Osteoblast (primary cell): ENCODE measurements at regions not wholly inside any gene's neighbourhood (a gene's known extent, or its start where the extent isn't known, plus 50 kb on each side); places are given as distances from the start of the nearest gene placed in this dataset. TPM values are rescaled to one million over a fixed set of nuclear protein-coding genes. Genes with fewer than 3 reads are reported as not detected.

Experiments
- DNase-seq: peaks from one replicate; pipeline ENCODE4 v3.0.0; 2011; ENCODE audit warnings: low spot score, mixed read lengths; ENCODE audit not compliant: insufficient read length; ENCODE audit errors: missing footprints
- H2AFZ ChIP-seq: 2 replicates; pipeline ENCODE4 v1.6.0; 2011; ENCODE audit warnings: mild to moderate bottlenecking, low read length
- H3K27ac ChIP-seq: 2 replicates; pipeline ENCODE4 v1.5.1; 2011; ENCODE audit warnings: mild to moderate bottlenecking, low read depth, low read length, moderate library complexity
- H3K27me3 ChIP-seq: 2 replicates; pipeline ENCODE4 v1.6.0; 2012; ENCODE audit warnings: mild to moderate bottlenecking, control low read depth, inconsistent platforms, low read length, moderate library complexity; ENCODE audit not compliant: insufficient read depth
- H3K36me3 ChIP-seq: 2 replicates; pipeline ENCODE4 v1.5.1; 2011; ENCODE audit warnings: mild to moderate bottlenecking, low read length, control low read depth, moderate library complexity; ENCODE audit not compliant: insufficient read depth
- H3K4me1 ChIP-seq: 2 replicates; pipeline ENCODE4 v1.5.1; 2011; ENCODE audit warnings: mild to moderate bottlenecking, low read length, control low read depth, moderate library complexity; ENCODE audit not compliant: insufficient read depth
- H3K4me2 ChIP-seq: 2 replicates; pipeline ENCODE4 v1.6.0; 2011; ENCODE audit warnings: mild to moderate bottlenecking, low read length; ENCODE audit not compliant: insufficient read depth
- H3K4me3 ChIP-seq: fragments of 200-600 bp; sonication (generic); 3 replicates; pipeline ENCODE4 v1.5.1; 2012; ENCODE audit warnings: mild to moderate bottlenecking, low read length, inconsistent platforms; ENCODE audit not compliant: insufficient read depth
- H3K79me2 ChIP-seq: 2 replicates; pipeline ENCODE4 v1.6.0; 2012; ENCODE audit warnings: mild to moderate bottlenecking, low read length, control low read depth, inconsistent platforms; ENCODE audit not compliant: insufficient read depth
- H3K9me3 ChIP-seq: 2 replicates; pipeline ENCODE4 v1.5.1; 2011; ENCODE audit warnings: low read depth, low read length, control low read depth
- H4K20me1 ChIP-seq: 2 replicates; pipeline ENCODE4 v1.6.0; 2012; ENCODE audit warnings: mild to moderate bottlenecking, low read length, control low read depth; ENCODE audit not compliant: insufficient read depth
- CTCF ChIP-seq: IDR thresholded peaks from 2 replicates; pipeline ENCODE4 v1.5.1; 2011; ENCODE audit warnings: mild to moderate bottlenecking, low read depth, low read length, moderate library complexity; ENCODE audit errors: extremely low read depth
- small RNA-seq: library from RNA; depleted of rRNA; stranded (forward); fragments of <200 nt; gene quantifications from one replicate; pipeline ENCODE3, GENCODE V24; 2012

DNA sequence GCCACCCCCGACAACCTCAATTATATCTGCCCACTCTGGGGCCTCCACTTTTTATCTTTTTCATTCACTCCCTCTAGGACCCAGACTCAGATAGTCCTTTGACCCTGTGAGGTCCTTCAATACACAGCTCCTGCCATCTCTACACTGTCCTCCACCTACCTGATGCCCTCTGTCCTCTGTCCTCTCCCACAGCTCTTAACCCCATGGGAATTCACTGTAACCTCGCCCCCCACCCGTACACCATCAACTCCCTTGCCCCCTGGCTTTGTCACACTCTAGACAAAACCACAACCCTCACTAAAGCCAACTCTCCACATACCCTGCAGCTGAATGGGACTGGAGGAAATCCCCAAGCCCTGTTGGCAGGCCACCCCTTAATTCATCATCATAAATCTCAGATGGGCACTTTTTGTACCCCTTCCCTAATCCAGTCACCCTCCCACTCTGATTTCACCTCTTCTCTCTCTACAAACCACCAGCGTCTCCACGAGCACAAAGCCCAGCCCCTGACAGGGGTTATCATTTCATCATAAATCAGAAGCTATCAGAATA is 52.3 kb upstream of the ENPP6 start:
- H3K36me3 ChIP-seq: no peaks in the 10 kb centered on the region
- no peak overlapping the region for H3K4me2 ChIP-seq
- TF ChIP-seq CTCF: no peak
- H4K20me1 ChIP-seq: no peaks in the 10 kb centered on the region
- no peaks in the 10 kb centered on the region for H3K79me2 ChIP-seq
- no peaks in the 10 kb centered on the region for H3K9me3 ChIP-seq
- no peak overlapping the region for H3K4me3 ChIP-seq
- H3K27me3 ChIP-seq: no peaks in the 10 kb centered on the region
- H2AFZ ChIP-seq: no peak overlapping the region
- H3K27ac ChIP-seq: no peak overlapping the region
- DNase-seq: no peak
- peaks cover 38% of the 10 kb centered on the region for H3K4me1 ChIP-seq

- peak overlapping the region; percentile 83 for H3K4me2 ChIP-seq
- H3K27me3 ChIP-seq: no peaks in the 10 kb centered on the region
- no peak for TF ChIP-seq CTCF
- H3K79me2 ChIP-seq: no peaks in the 10 kb centered on the region
- no peak overlapping the region for H2AFZ ChIP-seq
- no peaks in the 10 kb centered on the region for H3K9me3 ChIP-seq
- peak overlapping the region; percentile 64 for H3K4me3 ChIP-seq
- H3K4me1 ChIP-seq: peaks cover 31% of the 10 kb centered on the region
- no peak for DNase-seq
- no peaks in the 10 kb centered on the region for H3K36me3 ChIP-seq
- no peaks in the 10 kb centered on the region for H4K20me1 ChIP-seq
- peak overlapping the region; percentile 93 for H3K27ac ChIP-seq
Observed at GRCh38 chr4:184268584-184269160, 51.0 kb upstream of the ENPP6 start.

- Histone ChIP-seq H3K27me3 (no peaks in the 10 kb centered on the region), H3K9me3 (no peaks in the 10 kb centered on the region), H3K79me2 (no peaks in the 10 kb centered on the region), H3K4me2 (peak overlapping the region; percentile 83), H4K20me1 (no peaks in the 10 kb centered on the region), H3K27ac (peak overlapping the region; percentile 93), H3K4me3 (peak overlapping the region; percentile 64), H3K4me1 (peaks cover 38% of the 10 kb centered on the region), H3K36me3 (no peaks in the 10 kb centered on the region), H2AFZ (peak overlapping the region; percentile 85)
- DNase-seq: peak; percentile 83
- TF ChIP-seq CTCF: no peak
Observed at GRCh38 chr4:184267673-184268583, 50.3 kb upstream of the ENPP6 start.

Small RNAs in the stretch of these regions (small RNA-seq; reads per million reads assigned to genes)
- gene RN7SL28P: not detected
